Naive thymus-derived CD4-positive, alpha-beta T cell (primary cell): ENCODE measurements at regions not wholly inside any gene's neighbourhood (a gene's known extent, or its start where the extent isn't known, plus 50 kb on each side); places are given as distances from the start of the nearest gene placed in this dataset.

Experiments used
- ATAC-seq: fragments of 150-1000 bp; cut with Tn5 transposase; 2 replicates; pipeline ENCODE4 v1.10.0; 2021; ENCODE audit warnings: mild to moderate bottlenecking, moderate library complexity
- CTCF ChIA-PET: fragments of 350-600 bp; sonication (Branson Sonifier 250); formaldehyde crosslinking; loops from one replicate; lab custom pipeline; 2021; ENCODE audit warnings: antibody characterized with exemption; lab: Charles Lee
- POLR2A ChIA-PET: fragments of 350-600 bp; sonication (Branson Sonifier 250); formaldehyde crosslinking; loops from one replicate; lab custom pipeline; 2021; ENCODE audit warnings: antibody characterized with exemption, inconsistent platforms; lab: Charles Lee
- DNase-seq, 9 donors: peaks; one replicate each; pipeline versions ENCODE4 v3.0.0 to v3.0.0-alpha.2; 2020 to 2022; ENCODE audit warnings: mixed read lengths in 1 of 9
- H3K27ac ChIP-seq: one replicate; pipeline ENCODE4 v1.7.0; 2013; ENCODE audit warnings: mild to moderate bottlenecking, low read depth, low read length, moderate library complexity
- H3K27me3 ChIP-seq, 2 donors: one replicate each; pipeline ENCODE4 v1.7.0; 2013; ENCODE audit warnings: low read length in 2 of 2, mild to moderate bottlenecking in 2 of 2, moderate library complexity in 2 of 2; ENCODE audit not compliant: control insufficient read depth in 2 of 2, insufficient read depth in 2 of 2
- H3K36me3 ChIP-seq, 3 experiments: 1 replicate in 2 of 3; 2 replicates in 1 of 3; pipeline ENCODE4 v1.7.0; 2013; ENCODE audit warnings: low read length in 3 of 3, mild to moderate bottlenecking in 3 of 3, moderate library complexity in 1 of 3; ENCODE audit not compliant: insufficient read depth in 3 of 3, control insufficient read depth in 2 of 3
- H3K4me1 ChIP-seq, 2 donors: one replicate each; pipeline ENCODE4 v1.7.0; 2013; ENCODE audit warnings: low read length in 2 of 2, mild to moderate bottlenecking in 2 of 2, moderate library complexity in 1 of 2; ENCODE audit not compliant: control insufficient read depth in 2 of 2, insufficient read depth in 2 of 2
- H3K4me3 ChIP-seq: 2 replicates; pipeline ENCODE4 v1.7.0; 2013; ENCODE audit warnings: mild to moderate bottlenecking, low read length
- H3K9me3 ChIP-seq, 3 experiments: 1 replicate in 2 of 3; 2 replicates in 1 of 3; pipeline ENCODE4 v1.7.0; 2013; ENCODE audit warnings: low read length in 3 of 3; ENCODE audit not compliant: control insufficient read depth in 2 of 3
- H3K27ac Mint-ChIP-seq, 9 donors: one replicate each; pipeline ENCODE4 v1.8.0; 2020 to 2022; ENCODE audit warnings: mixed read lengths in 9 of 9, mild to moderate bottlenecking in 8 of 9, moderate library complexity in 5 of 9, inconsistent platforms in 2 of 9
- H3K27me3 Mint-ChIP-seq, 5 donors: one replicate each; pipeline ENCODE4 v1.8.0; 2021 to 2022; ENCODE audit warnings: mixed read lengths in 5 of 5, mild to moderate bottlenecking in 1 of 5
- H3K36me3 Mint-ChIP-seq, 5 donors: one replicate each; pipeline ENCODE4 v1.8.0; 2020 to 2022; ENCODE audit warnings: mixed read lengths in 5 of 5, mild to moderate bottlenecking in 3 of 5, inconsistent platforms in 1 of 5
- H3K4me1 Mint-ChIP-seq, 7 donors: one replicate each; pipeline ENCODE4 v1.8.0; 2020 to 2022; ENCODE audit warnings: mixed read lengths in 7 of 7, mild to moderate bottlenecking in 3 of 7, inconsistent platforms in 1 of 7
- H3K4me3 Mint-ChIP-seq, 10 donors: one replicate each; pipeline ENCODE4 v1.8.0; 2020 to 2022; ENCODE audit warnings: mild to moderate bottlenecking in 10 of 10, mixed read lengths in 10 of 10, moderate library complexity in 6 of 10, inconsistent platforms in 2 of 10
- H3K9me3 Mint-ChIP-seq, 11 donors: one replicate each; pipeline ENCODE4 v1.8.0; 2020 to 2022; ENCODE audit warnings: mixed read lengths in 11 of 11, mild to moderate bottlenecking in 4 of 11, inconsistent platforms in 1 of 11, moderate library complexity in 1 of 11
- intact Hi-C, 2 donors: fragments of 100-400 bp; cut with micrococcal nuclease; formaldehyde crosslinking; loops; one replicate each; pipeline ENCODE4 v1.15.1; 2023

DNA sequence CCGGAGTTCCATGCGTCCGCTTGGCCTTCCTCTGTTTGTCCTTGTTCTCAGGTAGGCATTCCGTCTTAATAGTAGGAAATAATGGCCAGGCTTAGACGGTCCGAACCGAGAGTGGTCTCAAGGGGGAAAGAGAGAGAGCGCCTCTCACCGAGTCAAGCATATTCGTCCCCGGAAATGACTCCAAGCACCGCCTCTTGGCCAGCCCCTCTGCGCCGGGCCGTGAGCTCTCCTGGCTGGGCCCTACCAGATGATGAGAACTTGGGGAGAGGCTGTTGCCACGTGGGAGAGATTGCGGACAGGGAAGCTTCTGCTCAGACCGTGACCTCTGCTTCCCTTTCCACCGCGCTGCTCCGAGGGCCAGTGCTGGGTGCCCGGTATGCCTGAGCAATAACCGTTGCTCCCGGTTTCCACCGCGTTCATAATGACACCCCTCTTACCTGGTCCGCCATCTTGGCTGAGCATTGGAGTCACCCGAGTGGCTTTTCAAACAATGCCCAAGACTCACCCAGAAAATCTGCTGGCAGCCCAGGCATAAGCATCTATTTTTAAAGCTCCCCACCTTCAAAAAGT, 251.1 kb upstream of the SHH start:
- Mint-ChIP-seq H3K27ac (no peak overlapping the region), H3K9me3 (peaks cover 0 to 15% (median 0%) of the 10 kb centered on the region in 11 donors), H3K4me1 (peaks cover 0 to 5% (median 0%) of the 10 kb centered on the region in 7 donors), H3K36me3 (peaks cover 0 to 4% (median 0%) of the 10 kb centered on the region in 5 donors), H3K27me3 (peaks cover 3 to 18% (median 8%) of the 10 kb centered on the region in 5 donors), H3K4me3 (no peak overlapping the region)
- Histone ChIP-seq H3K9me3 (no peaks in the 10 kb centered on the region), H3K4me1 (no peaks in the 10 kb centered on the region), H3K27ac (no peak overlapping the region), H3K36me3 (no peaks in the 10 kb centered on the region), H3K27me3 (no peaks in the 10 kb centered on the region), H3K4me3 (no peak overlapping the region)
- DNase-seq = no peak
- no peak for ATAC-seq
- intact Hi-C loops = no loop called here
- ChIA-PET POLR2A (no interaction called here), CTCF (no interaction called here)

DNA sequence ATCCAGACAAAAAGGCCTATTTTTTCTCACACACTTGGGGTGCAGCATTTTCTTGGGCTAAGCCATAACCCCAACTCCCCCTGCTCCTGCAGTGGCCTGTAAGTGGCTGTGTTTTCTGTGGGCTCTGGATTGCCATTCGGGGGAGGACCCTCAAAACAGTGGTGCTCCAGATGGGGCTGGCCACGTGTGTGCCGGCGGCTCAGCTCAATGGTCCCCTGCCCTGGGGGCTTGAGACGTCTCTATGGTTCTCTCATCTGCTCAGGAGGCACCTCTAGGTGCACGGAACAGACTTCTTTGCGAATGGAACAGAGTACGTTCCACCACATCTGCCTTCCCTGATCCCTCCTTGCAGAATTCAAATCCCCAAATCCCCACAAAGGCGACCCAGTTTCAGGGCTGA, 250.0 kb upstream of the SHH start:
- peaks cover 0 to 4% (median 0%) of the 10 kb centered on the region in 5 donors for H3K36me3 Mint-ChIP-seq
- no peak overlapping the region for H3K4me3 Mint-ChIP-seq
- no peak overlapping the region for H3K4me3 ChIP-seq
- no peak for DNase-seq
- H3K27ac ChIP-seq = no peak overlapping the region
- H3K4me1 ChIP-seq = no peaks in the 10 kb centered on the region
- H3K27me3 ChIP-seq = no peaks in the 10 kb centered on the region
- peaks cover 0 to 5% (median 0%) of the 10 kb centered on the region in 7 donors for H3K4me1 Mint-ChIP-seq
- ChIA-PET POLR2A (no interaction called here), CTCF (no interaction called here)
- H3K27me3 Mint-ChIP-seq = peaks cover 3 to 18% (median 8%) of the 10 kb centered on the region in 5 donors
- no peak for ATAC-seq
- peaks cover 0 to 15% (median 0%) of the 10 kb centered on the region in 11 donors for H3K9me3 Mint-ChIP-seq
- intact Hi-C loops = no loop called here
- no peaks in the 10 kb centered on the region for H3K9me3 ChIP-seq
- H3K36me3 ChIP-seq = no peaks in the 10 kb centered on the region
- H3K27ac Mint-ChIP-seq = no peak overlapping the region

DNA sequence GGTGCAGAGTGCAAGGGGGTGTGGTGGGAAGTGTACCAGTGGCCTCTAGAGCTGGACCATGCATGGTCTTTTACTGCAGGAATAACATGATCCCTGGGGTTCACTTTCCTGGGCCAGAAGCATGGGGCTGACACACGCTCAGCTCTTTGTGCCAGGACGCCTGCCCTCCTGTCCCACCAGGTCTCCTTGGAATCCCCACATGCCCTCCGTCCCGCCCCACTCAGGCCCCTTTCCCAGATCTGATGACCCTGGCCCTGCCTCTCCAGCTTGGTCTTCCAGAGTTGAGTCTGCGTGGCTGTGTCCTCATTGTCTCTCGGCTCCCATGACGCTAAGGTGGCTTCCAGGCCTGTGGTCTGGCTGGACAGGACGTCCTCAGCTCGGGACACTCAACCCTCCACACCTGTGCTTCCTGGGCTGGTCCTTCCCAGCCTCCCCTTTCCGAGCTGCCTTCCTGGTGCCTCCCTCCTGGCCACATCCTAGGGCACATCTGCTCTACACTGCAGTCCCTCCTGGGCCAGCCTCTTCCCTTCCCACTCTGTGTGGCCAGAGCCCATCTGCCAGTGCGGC, 249.5 kb upstream of the SHH start:
- H3K27me3 Mint-ChIP-seq = peaks cover 3 to 14% (median 6%) of the 10 kb centered on the region in 5 donors

DNA sequence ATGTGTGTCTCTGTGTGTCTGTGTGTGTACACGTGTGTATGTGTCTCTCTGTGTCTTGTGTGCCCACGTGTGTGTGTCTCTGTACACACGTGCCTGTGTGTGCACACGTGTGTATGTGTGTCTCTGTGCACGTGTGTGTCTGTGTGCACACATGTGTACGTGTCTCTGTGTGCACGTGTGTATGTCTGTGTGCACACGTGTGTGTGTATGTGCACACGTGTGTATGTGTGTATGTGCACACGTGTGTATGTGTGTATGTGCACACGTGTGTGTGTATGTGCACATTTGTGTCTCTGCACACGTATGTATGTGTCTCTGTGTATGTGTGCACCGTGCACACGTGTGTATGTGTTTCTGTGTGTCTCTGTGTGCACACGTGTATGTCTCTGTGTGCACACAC, 248.7 kb upstream of the SHH start:
- CTCF ChIA-PET = no interaction called here
- DNase-seq (no peak), ATAC-seq (no peak)
- Histone ChIP-seq H3K27me3 (no peaks in the 10 kb centered on the region), H3K4me1 (no peaks in the 10 kb centered on the region), H3K36me3 (no peaks in the 10 kb centered on the region), H3K9me3 (no peaks in the 10 kb centered on the region), H3K27ac (no peak overlapping the region), H3K4me3 (no peak overlapping the region)
- Mint-ChIP-seq H3K27ac (no peak overlapping the region), H3K4me1 (peaks cover 0 to 5% (median 0%) of the 10 kb centered on the region in 7 donors), H3K36me3 (no peaks in the 10 kb centered on the region), H3K4me3 (no peak overlapping the region), H3K9me3 (peaks cover 0 to 15% (median 0%) of the 10 kb centered on the region in 11 donors), H3K27me3 (peaks cover 0 to 5% (median 3%) of the 10 kb centered on the region in 5 donors)
- POLR2A ChIA-PET = no interaction called here
- intact Hi-C loops = no loop called here

More for the DNA sequence above, 249.5 kb upstream of the SHH start:
- H3K9me3 ChIP-seq = no peaks in the 10 kb centered on the region
- DNase-seq (no peak), ATAC-seq (no peak)
- Mint-ChIP-seq H3K4me3 (no peak overlapping the region), H3K27ac (no peak overlapping the region), H3K4me1 (peaks cover 0 to 5% (median 0%) of the 10 kb centered on the region in 7 donors), H3K36me3 (peaks cover 0 to 4% (median 0%) of the 10 kb centered on the region in 5 donors), H3K9me3 (peaks cover 0 to 15% (median 0%) of the 10 kb centered on the region in 11 donors)
- no peaks in the 10 kb centered on the region for H3K27me3 ChIP-seq
- H3K36me3 ChIP-seq = no peaks in the 10 kb centered on the region
- ChIA-PET POLR2A (no interaction called here), CTCF (no interaction called here)
- intact Hi-C loops = no loop called here
- H3K4me1 ChIP-seq = no peaks in the 10 kb centered on the region
- H3K27ac ChIP-seq = no peak overlapping the region
- H3K4me3 ChIP-seq = no peak overlapping the region

DNA sequence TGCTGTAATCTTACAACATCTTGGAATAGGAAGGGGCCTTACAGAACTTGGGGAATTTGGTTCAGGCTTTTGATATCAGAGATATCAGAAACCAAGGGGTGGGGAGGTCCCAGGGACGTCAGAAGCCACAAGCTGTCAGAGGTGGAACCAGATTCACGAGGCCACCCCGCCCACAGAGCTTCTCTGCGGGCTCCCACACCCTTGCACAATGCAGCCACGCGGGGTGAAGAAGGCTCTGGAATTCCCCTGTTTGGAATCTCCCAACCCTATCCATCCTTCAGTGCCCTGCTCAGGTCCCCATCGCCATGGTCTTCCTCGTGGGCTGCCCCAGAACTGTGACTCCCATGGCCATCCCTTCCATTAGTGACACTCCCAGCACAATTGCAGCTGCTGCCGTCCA, 247.1 kb upstream of the SHH start:
- no peaks in the 10 kb centered on the region for H3K36me3 ChIP-seq
- Mint-ChIP-seq H3K9me3 (peaks cover 0 to 15% (median 0%) of the 10 kb centered on the region in 11 donors), H3K36me3 (no peaks in the 10 kb centered on the region), H3K27me3 (no peaks in the 10 kb centered on the region), H3K27ac (no peak overlapping the region), H3K4me3 (no peak overlapping the region), H3K4me1 (peaks cover 0 to 5% (median 0%) of the 10 kb centered on the region in 7 donors)
- DNase-seq = no peak
- no peak overlapping the region for H3K27ac ChIP-seq
- ChIA-PET POLR2A (no interaction called here), CTCF (interaction anchor here (0.7 kb wide), 1 partner anchor 32 kb away, joined by 3 read pairs; no protein-coding TSS in a partner anchor)
- ATAC-seq = no peak
- no peaks in the 10 kb centered on the region for H3K27me3 ChIP-seq
- intact Hi-C loops = no loop called here
- H3K4me1 ChIP-seq = no peaks in the 10 kb centered on the region
- no peaks in the 10 kb centered on the region for H3K9me3 ChIP-seq
- no peak overlapping the region for H3K4me3 ChIP-seq

DNA sequence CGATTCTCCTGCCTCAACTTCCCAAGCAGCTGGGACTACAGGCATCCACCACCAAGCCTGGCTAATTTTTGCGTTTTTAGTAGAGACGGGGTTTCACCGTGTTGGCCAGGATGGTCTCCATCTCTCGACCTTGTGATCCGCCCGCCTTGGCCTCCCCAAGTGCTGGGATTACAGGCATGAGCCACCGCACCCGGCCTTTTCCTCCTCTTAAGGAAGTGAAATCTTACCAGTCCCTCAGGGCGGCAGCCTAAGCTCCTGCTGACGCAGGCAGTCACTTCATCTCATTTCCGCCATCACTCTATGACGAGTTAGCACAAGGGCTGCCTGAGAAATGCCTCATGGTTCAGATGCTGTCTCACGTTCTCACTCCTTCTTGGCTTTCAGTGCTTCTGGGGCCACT, 246.0 kb upstream of the SHH start:
- no peak overlapping the region for H3K4me3 ChIP-seq
- ChIA-PET POLR2A (no interaction called here), CTCF (no interaction called here)
- intact Hi-C loops = no loop called here
- no peak overlapping the region for H3K27ac ChIP-seq
- Mint-ChIP-seq H3K9me3 (peaks cover 0 to 18% (median 0%) of the 10 kb centered on the region in 11 donors), H3K27ac (no peak overlapping the region), H3K4me3 (no peak overlapping the region), H3K4me1 (peaks cover 0 to 5% (median 0%) of the 10 kb centered on the region in 7 donors), H3K27me3 (no peaks in the 10 kb centered on the region), H3K36me3 (no peaks in the 10 kb centered on the region)
- no peaks in the 10 kb centered on the region for H3K9me3 ChIP-seq
- no peaks in the 10 kb centered on the region for H3K4me1 ChIP-seq
- ATAC-seq = no peak
- DNase-seq = no peak
- no peaks in the 10 kb centered on the region for H3K36me3 ChIP-seq
- no peaks in the 10 kb centered on the region for H3K27me3 ChIP-seq

DNA sequence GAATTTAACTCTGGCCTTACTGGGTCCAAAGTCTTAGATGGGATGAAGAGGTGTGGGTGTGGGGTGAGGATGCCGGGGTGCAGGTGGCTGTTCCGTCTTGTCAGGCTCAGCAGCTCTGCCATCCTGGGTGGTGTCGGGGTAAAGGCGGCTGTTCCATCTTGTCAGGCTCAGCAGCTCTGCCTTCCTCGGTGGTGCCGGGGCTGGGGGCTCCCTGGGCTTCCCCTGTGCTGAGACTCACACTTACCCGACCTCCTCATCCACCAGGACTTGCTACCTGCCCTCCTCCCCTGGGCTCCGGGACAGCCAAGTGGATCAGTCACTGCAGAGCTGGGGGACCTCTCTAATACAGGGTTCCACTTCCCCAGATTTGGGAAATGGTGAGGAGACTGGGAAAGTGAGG, 244.3 kb upstream of the SHH start:
- DNase-seq = no peak
- no peaks in the 10 kb centered on the region for H3K27me3 ChIP-seq
- Mint-ChIP-seq H3K4me1 (peaks cover 0 to 5% (median 0%) of the 10 kb centered on the region in 7 donors), H3K36me3 (no peaks in the 10 kb centered on the region), H3K9me3 (peaks cover 0 to 19% (median 0%) of the 10 kb centered on the region in 11 donors), H3K4me3 (no peak overlapping the region), H3K27me3 (peaks cover 0 to 6% (median 0%) of the 10 kb centered on the region in 5 donors), H3K27ac (no peak overlapping the region)
- no peaks in the 10 kb centered on the region for H3K36me3 ChIP-seq
- H3K27ac ChIP-seq = no peak overlapping the region
- ChIA-PET CTCF (no interaction called here), POLR2A (no interaction called here)
- no peaks in the 10 kb centered on the region for H3K4me1 ChIP-seq
- intact Hi-C loops = no loop called here
- peak; percentile 13 for ATAC-seq
- no peak overlapping the region for H3K4me3 ChIP-seq
- H3K9me3 ChIP-seq = no peaks in the 10 kb centered on the region
